Ramos (cell line): ENCODE measurements at regions not wholly inside any gene's neighbourhood (a gene's known extent, or its start where the extent isn't known, plus 50 kb on each side); places are given as distances from the start of the nearest gene placed in this dataset.

Experiments
- in situ Hi-C: fragments of 300-500 bp; cut with MboI; formaldehyde crosslinking; loops from one replicate; pipeline ENCODE4 v1.14.3; 2022; ENCODE audit warnings: low sequenced_read_pairs; ENCODE audit not compliant: unreplicated experiment

DNA sequence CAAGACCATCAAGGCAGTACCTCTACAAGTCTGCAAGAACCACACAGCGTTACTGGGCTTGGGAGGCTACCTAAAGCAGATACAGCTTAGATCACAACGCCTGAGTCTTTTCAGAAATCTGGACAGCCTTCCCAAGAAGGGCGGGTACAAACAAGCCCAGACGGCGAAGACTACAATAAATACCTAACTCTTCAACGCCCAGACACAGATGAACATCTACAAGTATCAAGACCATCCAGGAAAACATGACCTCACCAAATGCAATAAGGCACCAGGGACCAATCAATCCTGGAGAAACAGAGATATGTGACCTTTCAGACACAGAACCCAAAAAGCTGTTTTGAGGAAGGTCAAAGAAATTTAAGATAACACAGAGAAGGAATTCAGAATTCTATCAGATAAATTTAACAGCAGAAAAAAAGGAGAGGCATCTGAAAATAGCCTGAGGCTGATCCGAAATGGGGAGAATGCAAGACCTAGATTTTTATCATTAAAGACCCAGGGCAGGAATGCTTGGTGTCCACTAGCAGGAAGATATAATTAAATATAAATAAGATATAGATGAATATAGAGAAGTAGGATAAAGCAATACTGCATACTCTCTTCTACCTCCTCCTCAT, 131.7 kb upstream of the COL21A1 start:
- in situ Hi-C loops: no loop called here

DNA sequence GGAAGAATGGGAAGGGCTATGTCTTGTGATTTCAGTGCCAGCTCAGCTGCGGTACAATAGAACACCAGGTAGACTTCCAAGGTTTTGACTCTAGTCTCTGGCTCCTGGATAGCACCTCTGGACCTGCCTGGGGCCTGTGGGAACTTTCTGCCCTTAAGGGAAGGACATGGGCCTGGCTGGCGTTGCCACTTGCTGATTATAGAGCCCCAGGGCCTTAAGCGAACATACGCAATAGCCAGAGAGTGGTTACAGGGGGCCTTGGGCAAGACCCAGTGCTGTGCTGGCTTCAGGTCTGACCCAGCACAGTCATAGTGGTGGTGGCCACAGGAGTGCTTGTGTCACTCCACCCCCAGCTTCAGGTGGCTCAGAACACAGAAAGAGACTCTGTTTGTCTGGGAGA, 131.1 kb upstream of the COL21A1 start:
- in situ Hi-C loops: no loop called here

DNA sequence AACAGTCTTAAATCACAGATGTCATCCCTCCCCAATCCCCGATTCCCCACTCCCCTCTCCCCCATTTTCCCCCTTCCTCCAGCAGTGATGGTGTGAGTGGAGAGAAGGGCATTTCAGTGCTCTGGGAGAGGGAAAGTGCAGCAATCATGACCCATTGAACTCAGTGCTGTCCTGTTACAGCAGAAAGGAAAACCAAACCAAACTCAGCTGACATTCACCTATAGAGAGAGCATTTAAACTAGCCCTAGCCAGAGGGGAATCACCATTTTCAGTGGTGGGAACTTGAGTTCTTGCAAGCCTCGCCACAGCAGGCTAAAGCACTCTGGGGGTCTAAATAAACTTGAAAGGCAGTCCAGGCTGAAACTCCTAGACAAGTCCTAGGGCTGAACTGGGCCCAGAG, 129.9 kb upstream of the COL21A1 start:
- in situ Hi-C loops: no loop called here

DNA sequence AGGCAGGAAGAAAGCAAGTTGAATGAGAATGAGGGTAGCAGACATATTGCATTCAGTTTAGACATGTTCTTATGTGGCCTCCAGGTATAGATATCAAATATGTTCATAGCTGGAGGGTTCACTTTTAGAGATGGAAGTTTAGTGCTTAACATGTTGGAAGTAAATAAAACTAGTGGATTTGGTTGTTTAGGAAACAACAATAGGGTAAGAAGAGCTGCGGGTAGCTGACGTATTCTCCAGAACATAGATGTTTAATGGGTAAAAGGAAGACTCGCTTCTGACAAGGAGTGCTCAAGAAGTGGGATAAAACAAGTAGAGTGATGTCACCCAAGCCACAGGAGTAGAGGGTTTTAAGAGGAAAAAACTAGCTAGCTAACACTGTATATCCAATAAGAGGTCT, 128.4 kb upstream of the COL21A1 start:
- in situ Hi-C loops: no loop called here

DNA sequence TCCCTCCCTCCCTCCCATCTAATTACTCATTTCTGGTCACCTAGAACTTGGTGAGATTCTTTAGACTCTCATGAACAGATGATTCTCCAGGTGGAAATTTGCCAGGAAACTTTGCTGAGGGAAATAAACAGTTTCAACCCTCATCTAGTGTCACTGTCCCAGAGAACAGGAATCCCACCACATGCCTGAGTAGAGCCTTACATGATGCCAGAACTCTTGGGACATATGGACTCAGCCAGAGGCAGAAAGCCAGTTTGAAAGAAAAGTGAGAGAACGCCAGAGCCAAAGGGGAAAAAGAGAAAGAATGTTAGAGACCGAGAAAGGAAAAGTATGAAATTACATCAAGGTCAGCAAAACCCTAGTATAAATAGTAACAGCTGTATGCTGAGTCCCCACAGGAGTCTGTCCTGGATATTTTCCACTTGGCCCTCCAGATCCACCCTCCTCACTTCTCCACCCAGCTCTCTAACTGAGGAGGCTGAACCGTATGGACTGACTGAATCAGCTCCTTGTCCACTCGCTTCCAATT, 127.5 kb upstream of the COL21A1 start:
- in situ Hi-C loops: no loop called here

DNA sequence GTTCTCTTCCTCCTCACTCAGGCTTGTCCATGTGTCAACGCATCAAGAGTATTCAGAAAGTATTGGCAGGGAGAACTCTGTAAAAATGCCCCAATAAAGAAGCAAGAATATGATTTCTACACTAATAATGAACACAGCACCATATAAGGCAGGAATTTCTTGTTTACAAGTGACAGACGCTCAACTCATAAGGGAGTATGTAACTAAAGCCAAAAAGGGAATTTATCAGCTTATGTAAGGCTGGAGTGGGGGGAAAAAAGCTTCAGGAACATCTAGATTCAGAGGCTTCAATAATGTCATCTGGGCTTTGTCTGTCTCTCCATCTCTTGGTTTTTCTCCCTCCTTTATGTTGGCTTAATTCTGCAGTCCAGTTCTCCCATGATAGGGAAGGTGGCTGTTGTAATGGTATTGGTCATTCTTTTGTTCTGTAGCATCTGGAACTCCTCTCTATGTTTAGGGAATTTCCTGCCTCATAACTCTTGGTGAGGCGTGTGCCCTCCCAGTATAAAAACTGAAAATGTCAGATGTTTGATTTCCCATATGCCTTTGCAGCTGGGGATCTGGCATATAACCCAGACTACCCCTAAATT, 125.1 kb upstream of the COL21A1 start:
- in situ Hi-C loops: no loop called here

DNA sequence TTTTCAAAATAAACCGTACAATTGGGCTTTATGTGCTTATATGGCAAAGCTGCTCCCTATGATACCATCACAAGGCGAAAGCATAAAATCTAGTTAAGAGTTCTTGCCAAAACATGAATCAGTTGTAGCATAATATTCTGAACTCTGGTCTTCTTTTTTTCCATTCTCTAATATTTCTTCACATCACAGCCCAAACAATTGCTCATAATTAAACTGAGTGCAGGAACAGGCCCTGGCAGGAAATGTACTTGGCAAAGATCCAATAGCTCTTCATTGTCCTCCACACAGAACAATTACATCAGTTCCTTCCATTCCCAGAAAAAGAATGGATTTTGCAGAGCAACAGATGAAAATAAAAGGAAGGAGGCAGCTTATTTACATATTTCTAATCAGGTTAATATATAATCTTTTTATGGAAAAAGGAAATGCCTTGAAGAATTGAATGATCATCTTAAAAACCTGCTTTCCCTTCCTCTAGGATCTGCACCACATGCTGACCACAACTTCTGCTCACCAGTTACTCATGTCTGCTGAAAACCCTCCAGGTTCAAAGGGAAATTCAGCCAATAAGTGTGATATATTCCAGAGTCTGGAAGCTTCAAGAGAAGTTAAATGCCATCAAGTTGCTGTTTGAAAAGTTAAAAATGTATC, 123.3 kb upstream of the COL21A1 start:
- in situ Hi-C loops: no loop called here

DNA sequence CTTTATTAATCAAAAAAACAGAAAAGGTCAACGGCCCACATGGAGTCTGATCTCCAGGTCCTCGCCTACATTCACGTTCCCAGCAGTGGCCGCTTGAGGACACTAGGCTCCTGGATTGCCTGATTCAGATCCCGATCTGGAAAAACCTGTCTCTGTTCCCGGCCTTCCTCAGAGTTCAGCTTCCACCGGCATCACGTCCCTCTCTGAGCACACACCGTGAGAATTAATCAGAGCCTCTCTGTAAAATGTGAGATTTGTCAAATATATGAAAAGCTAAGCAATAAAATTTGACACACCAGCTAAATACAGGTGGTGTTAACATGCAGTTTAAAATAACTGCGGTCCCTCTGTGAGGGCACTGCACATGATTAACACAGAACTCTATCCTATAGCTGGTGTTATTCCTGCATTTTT, 122.8 kb upstream of the COL21A1 start:
- in situ Hi-C loops: no loop called here

DNA sequence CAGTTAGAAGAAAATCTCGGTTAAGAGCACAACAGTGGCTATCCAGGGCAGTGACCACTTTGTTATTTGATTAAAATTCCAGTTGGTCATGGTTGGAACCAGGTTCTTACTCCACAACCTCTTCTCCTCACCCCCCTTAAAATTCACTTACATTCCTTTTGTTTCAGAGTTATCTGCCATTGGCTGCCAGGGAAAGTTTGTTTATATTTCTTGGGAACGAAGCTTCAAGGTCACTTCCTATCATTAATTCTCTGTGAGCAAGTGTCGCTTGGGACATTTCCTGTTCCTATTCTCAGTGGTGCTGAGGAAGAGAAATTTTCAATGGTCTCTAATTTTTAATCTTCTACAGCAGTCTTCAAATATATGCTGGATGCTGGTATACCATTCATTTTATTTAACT, 121.1 kb upstream of the COL21A1 start:
- in situ Hi-C loops: no loop called here

DNA sequence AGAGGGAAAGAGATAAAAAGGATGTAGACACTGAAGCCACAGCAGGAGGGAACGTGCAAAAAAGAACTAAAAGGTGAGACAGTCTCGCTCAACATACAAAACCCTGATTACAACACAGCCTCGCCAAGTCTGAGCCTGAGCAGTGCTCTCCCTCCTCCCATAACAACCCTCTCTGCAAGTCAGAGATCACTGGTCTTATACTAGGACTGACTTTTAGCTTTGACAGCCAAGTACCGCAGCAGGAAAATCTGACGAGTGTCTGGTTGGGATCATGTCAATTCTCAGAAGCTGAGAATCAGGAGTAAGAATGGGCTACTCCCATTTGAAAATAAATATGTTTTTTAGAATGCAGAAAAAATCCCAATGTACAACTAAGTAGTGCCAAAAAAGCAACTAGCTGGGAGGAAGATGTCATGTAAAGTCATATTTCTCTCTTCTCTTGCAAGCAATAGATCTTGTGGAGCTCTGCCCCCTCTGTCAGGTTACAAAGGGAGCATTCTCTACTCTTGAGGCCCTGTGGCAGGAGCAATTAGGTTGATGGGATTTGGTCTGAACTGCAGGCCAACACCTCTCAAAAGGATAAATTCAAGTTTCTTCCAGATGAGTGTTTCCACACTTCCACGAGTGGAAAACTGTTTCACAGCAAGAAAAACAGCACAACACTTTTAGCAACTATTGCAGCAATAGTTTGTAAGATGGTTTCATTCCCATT, 118.9 kb upstream of the COL21A1 start:
- in situ Hi-C loops: no loop called here

DNA sequence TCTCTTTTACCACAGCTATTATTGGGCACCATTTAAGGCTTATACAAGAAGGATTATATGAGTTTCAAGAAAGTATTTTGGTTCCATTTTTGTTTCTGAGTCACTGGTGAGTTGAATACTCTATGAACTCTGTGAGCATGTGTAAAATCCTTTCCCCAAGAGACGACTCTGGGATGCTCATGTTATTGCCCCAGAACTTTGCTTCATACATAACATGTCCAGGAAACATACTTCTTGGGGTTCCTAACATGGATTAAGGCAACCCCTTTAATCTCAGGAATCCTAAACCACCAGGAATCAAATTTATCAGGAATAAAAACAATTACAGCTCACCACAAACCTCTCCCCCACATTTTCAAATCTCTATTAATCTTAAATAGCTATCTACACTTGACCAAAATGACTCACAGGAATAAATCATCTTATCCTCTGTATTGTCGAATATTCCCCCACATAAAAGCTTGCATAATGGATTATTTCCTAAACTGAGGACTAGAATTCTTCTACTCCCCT, 117.5 kb upstream of the COL21A1 start:
- in situ Hi-C loops: loop anchor here (5.0 kb wide), 1 partner anchor 227 kb away; no protein-coding TSS in a partner anchor

DNA sequence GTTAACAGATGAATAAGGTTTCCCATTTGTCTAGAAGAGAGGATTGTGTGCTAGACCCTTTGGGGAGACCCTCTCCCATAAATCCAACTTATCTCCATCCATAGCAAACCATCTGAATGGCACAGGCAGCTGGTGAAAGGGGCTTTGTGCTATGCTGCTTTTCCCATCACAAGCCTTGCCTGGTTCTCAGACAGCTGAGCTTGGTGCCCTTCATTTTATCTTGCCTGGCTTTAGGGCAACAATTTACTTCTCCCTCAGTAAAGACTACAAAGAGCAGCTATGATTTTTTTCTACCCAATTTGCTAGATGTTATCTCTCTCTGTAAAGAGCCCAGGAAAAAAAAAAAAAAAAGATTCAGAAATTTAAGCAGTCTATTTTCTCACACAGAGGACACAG, 117.0 kb upstream of the COL21A1 start:
- in situ Hi-C loops: loop anchor here (5.0 kb wide), 1 partner anchor 228 kb away; no protein-coding TSS in a partner anchor

DNA sequence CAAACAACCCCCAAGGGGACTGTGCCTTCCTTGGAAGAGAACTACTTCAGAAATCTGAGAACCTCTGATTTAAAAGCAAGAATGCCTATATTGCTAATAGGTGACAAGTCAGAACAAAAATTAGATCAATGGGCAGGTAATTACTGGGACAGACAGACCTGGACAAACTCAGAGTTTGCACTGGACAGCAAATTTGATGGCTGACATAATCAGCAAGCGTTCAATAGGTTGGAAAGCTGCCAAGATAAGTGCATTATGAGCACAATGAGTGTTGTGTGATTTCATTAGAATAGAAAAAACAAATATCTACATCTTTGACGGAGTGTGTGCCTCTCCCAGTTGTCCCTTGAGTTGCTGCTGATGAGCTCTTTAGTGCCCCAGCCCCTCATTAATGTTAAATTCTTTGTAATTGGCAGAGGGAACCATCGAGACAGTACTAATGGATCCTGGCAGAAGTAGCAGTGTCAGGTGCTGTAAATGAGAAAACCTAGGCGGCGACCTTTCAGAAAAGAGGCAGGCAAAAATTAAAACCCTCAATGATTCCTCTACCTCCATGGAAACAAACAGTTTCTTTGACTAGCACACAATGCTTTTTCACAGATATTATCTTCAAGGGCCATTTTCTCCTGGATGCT, 116.5 kb upstream of the COL21A1 start:
- in situ Hi-C loops: loop anchor here (5.0 kb wide), 1 partner anchor 228 kb away; no protein-coding TSS in a partner anchor

DNA sequence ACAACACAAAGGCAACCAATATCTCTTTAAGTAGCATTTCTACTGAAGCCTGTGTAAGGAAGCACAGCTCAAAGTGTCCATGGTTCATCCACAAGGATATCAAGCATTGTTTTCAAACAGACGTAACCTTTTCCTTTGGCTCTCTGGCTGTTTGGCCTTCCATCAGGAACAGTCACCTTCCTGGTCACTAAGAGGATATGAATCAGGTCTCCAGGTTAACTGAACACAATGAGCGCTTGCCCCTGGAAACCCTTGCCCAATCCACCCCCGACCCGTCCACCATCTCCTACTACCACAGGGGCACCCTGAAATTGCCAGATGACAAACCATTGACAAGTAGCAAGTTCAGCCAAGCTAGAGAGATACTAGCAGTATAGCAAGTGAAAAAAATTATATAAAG, 114.4 kb upstream of the COL21A1 start:
- in situ Hi-C loops: loop anchor here (5.0 kb wide), 1 partner anchor 230 kb away; no protein-coding TSS in a partner anchor

DNA sequence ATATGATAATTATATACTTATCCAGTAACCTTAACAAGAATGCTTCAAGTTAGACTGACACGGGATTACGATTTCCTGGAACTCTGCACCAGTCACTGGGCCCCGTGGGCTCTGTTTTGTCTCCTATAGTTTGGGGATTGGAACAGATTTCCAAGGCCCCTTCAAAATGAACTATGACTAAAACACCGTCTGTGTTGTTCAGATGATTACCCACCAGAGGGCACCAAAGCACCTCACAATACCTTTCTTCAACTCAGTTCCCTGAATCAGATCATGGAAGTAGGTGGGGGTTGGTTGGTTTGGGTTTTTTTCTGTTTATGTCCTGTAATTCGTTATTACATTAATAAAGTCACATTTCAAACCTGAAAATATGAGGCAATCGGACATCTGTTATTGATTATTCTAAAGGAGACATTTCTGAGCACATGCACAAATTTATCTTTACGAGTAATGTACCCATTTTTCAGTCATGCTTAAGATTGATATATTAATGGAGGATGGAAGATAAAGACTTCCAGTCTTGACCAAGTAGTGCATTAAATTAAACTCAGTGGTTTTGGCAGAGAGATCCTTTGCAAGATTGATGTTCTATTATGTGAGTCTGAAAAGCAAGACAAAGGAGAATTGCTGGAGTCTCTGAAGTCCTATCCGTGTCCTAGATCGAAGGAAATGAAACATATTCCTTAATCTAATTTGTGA, 112.0 kb upstream of the COL21A1 start:
- in situ Hi-C loops: no loop called here

DNA sequence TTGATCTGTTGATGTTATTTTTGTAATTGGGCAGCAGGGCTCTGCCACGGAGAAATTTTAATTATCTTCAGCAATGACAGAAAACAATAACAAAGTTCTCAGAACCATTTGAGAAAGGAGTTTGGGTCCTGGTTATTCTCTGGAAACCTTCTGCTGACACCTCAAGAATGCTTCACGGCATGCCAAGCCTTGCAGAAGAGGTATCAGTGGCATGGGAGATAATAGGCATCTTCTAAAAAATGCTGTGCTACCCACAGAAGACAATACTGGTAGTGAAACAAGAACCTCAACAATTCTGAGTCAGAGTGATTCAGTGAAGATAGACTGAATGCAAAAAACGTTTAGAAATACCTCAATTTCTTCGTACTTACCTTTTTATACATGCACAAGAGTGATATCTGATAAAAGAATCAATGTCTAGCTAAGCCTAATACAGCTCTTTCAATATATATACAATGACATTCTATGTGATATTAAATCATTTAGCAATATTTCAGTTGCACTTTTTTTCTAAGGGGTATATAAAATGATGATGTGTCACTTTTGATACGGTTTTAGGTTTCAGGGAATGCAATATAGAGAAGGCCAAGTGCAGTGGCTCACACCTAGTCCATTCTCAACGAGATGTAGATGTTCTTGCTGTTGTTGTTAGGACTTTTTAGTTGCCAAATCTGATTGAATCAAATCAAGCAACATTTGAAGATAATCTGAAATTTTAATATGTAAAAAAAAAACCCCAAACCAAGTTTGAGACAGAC, 110.4 kb upstream of the COL21A1 start:
- in situ Hi-C loops: no loop called here

DNA sequence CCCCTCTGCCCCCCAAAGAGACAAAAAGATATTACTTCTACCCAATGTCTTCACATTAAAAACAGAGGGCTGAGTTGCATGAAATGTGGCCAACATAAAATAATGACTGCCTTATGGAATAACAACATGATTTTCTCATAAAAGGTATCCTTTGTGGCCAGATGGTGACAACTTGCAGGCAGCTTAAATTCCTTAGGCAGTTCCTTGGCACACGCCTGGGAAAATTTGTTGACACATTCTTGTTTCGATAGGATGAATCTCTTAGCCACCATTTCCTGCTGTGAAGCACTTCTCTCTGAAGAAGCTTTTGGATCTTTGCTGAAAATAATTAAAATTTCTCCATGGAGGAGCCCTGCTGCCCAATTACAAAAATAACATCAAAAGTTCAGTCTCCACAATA, 109.0 kb upstream of the COL21A1 start:
- in situ Hi-C loops: no loop called here

DNA sequence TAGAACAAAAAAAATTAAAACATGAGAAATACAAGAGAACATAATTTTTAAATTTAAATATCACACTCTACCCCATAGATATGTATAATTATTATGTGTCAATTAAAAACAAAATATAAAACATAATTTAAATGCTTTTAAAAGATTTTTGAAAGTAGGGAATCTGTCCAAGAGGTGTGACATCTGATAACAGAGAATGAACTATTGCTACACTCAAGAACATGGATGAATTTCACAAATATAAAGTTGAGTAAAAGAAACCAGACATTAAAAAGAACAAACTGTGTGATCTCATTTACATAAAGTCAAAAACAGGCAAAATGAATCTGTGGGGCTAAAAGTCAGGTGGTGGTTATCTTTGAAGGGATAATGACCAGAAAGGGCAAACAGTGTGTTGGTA, 106.5 kb upstream of the COL21A1 start:
- in situ Hi-C loops: no loop called here
